Coronary artery (tissue), 2 donors: ENCODE measurements at regions not wholly inside any gene's neighbourhood (a gene's known extent, or its start where the extent isn't known, plus 50 kb on each side); places are given as distances from the start of the nearest gene placed in this dataset.

Experiments used
- DNase-seq: peaks from one replicate; pipeline ENCODE4 v3.0.0-alpha.2; 2017; ENCODE audit warnings: low spot score
- H3K27ac ChIP-seq, 2 donors: fragments of 200-600 bp; sonication (generic); one replicate each; pipeline ENCODE4 v1.5.1; 2016 to 2019
- H3K4me3 ChIP-seq: fragments of 200-600 bp; sonication (generic); 2 replicates; pipeline ENCODE4 v1.5.1; 2016; ENCODE audit warnings: mild to moderate bottlenecking, moderate library complexity
- TF ChIP-seq, protein P1 (sequence below): fragments of 200-600 bp; sonication (generic); IDR thresholded peaks from one replicate; pipeline ENCODE4 v1.5.1; 2019; ENCODE audit warnings: antibody characterized with exemption

DNA sequence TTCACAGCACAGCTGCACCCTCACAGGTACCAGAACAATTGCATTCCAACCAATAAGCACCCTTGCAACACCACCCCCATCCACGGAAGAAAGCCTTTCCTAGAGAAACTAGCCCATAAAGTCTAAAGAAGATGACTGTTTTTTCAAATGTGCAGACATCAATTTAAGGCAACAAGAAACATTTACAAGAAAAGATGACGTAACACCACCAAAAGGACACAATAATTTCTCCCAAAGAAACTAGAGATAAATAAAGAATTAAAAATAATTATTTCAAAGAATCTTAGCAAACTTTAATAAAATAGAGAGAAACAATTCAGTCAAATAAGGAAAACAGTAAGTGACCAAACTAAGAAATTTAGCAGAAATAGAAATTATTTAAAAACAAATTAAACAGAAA lies 352.3 kb upstream of the ATXN7L3B start:
- no peak overlapping the region for H3K4me3 ChIP-seq
- TF ChIP-seq, protein P1, sequence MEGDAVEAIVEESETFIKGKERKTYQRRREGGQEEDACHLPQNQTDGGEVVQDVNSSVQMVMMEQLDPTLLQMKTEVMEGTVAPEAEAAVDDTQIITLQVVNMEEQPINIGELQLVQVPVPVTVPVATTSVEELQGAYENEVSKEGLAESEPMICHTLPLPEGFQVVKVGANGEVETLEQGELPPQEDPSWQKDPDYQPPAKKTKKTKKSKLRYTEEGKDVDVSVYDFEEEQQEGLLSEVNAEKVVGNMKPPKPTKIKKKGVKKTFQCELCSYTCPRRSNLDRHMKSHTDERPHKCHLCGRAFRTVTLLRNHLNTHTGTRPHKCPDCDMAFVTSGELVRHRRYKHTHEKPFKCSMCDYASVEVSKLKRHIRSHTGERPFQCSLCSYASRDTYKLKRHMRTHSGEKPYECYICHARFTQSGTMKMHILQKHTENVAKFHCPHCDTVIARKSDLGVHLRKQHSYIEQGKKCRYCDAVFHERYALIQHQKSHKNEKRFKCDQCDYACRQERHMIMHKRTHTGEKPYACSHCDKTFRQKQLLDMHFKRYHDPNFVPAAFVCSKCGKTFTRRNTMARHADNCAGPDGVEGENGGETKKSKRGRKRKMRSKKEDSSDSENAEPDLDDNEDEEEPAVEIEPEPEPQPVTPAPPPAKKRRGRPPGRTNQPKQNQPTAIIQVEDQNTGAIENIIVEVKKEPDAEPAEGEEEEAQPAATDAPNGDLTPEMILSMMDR, result no peak
- no peak for DNase-seq
- H3K27ac ChIP-seq, result no peak overlapping the region

DNA sequence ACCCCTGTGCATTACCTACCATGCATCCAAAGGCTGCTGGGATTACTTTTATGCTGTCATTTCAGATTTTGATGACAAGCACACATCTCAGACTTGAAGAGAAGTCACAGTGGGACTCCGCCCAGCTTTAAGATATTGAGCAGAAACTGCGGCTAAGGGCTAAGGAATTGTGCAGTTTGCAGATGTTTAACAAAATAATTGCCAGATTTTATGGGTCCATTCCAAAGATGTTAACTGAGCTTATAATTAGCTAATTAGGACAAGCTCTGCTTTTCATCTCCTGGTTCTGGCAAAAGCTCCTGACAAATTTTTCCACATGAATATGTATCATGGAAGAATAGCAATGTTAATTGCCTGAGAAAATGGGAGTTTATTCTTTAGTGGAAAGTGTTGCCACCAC lies 344.4 kb upstream of the ATXN7L3B start:
- Histone ChIP-seq H3K27ac (no peak overlapping the region), H3K4me3 (no peak overlapping the region)
- TF ChIP-seq, protein P1, result no peak
- no peak for DNase-seq

DNA sequence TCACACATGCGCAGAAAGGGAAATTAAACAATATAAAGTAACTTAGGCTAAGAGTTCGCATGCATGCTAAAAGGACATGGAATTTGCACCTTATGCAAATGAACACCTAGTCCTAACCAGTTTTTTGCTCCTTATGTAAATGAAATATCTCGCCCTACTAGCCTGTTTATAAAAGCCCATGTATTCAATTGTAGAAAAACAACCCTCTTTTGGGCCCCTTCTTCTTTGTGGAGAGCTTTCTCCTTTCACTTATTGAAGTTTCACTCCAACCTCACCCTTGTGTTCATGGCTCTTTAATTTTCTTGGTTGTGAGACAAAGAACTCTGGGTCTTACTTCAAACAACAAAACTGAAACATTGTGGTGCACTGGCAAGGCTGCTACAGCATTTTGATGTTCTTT lies 333.4 kb upstream of the ATXN7L3B start:
- no peak overlapping the region for H3K4me3 ChIP-seq
- TF ChIP-seq, protein P1, result no peak
- DNase-seq, result no peak
- no peak overlapping the region for H3K27ac ChIP-seq

DNA sequence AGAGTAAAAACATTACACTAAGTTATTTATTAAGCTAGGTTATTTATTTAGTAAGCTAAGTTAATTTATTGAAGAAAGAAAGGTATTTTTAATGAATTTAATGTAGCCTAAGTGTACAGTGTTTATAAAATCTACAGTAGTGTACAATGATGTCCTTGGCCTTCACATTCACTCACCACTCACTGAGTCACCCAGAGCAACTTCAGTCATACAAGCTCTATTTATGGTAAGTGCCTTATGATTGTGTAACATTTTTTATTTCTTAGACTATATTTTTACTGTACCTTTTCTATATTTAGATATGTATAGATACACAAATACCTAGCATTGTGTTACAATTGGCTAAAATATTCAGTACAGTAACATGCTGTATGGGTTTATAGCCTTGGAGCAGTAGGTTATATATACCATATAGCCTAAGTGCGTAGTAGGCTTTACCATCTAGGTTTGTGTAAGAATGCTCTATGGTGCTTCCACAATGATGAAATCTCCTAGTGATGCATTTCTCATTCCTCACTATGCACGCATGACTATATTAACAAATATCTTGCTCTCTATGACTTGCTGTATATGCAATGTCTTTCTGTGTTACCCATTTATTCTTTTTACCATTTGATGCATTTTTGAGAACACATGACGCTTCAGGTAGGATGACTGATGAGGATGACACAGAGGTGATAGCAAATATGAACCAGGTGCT lies 309.6 kb upstream of the ATXN7L3B start:
- TF ChIP-seq, protein P1, result no peak
- no peak for DNase-seq

DNA sequence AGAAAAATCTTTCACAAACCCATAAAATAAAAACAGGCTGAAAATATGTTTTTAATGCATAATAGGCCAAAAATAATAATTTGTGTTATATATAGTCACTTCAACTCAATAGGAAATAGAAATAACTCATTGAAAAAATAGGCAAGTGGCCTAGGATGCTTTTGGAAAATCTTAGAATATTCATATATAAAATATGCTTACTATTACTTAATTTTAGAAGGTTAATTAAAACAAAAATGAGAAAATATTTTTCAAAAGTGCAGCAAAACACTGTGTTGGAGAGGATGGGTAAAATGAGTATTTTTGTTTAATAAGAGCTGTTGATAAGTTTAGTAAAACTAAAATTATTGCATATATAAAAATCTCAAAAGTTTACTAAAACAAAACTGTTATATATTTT lies 308.0 kb upstream of the ATXN7L3B start:
- TF ChIP-seq, protein P1, result no peak
- DNase-seq, result no peak
- Histone ChIP-seq H3K4me3 (no peak overlapping the region), H3K27ac (no peak overlapping the region)

More for the DNA sequence above, 309.6 kb upstream of the ATXN7L3B start:
- Histone ChIP-seq H3K27ac (no peak overlapping the region), H3K4me3 (no peak overlapping the region)

DNA sequence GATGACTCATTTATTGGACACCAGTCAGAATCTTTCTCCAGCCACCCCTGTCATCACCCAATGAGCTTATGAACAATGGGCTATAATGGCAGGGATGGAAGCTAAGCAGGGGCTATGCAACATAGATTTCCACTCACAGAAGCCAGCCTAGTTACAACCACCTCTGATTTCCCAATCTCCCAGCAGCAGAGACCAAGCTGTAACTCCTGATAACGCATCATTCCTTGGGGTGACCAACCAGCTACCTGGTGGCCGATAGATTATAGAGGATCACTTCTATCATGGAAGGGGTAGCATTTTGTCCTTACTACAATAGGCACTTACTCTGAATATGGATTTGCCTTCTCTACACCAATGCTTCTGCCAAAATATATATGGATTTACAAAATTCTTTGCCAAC lies 302.3 kb upstream of the ATXN7L3B start:
- DNase-seq, result no peak
- Histone ChIP-seq H3K27ac (no peak overlapping the region), H3K4me3 (no peak overlapping the region)
- TF ChIP-seq, protein P1, result no peak

DNA sequence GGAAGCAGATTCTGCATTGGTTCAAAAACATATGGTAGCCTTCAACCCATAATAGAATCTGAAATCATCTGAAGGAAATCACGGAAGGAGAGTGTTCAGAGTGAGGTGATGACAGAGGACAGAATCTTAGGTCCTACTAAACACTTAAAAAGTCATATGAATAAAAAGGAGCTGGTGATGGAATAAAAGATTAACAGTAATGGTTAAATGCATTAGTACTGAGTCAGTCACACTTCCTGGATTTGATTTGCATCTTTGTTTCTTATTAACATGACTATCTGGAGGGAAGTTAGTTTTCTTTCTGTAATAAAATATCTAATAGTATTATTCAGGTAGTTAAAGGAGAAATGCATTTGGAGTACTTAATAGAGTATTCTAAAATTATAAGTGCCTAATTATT lies 296.3 kb upstream of the ATXN7L3B start:
- no peak for DNase-seq
- no peak overlapping the region for H3K27ac ChIP-seq
- TF ChIP-seq, protein P1, result no peak
- H3K4me3 ChIP-seq, result no peak overlapping the region
